Activated CD8-positive, alpha-beta memory T cell treated with anti-CD3 and anti-CD28 coated beads, Interleukin-2, amount 50 U/mL, for 24 hours (primary cell): ENCODE measurements at regions not wholly inside any gene's neighbourhood (a gene's known extent, or its start where the extent isn't known, plus 50 kb on each side); places are given as distances from the start of the nearest gene placed in this dataset.

Experiments used
- DNase-seq: peaks from one replicate; pipeline ENCODE4 v3.0.0-alpha.2; 2020; ENCODE audit errors: extremely low read depth

DNA sequence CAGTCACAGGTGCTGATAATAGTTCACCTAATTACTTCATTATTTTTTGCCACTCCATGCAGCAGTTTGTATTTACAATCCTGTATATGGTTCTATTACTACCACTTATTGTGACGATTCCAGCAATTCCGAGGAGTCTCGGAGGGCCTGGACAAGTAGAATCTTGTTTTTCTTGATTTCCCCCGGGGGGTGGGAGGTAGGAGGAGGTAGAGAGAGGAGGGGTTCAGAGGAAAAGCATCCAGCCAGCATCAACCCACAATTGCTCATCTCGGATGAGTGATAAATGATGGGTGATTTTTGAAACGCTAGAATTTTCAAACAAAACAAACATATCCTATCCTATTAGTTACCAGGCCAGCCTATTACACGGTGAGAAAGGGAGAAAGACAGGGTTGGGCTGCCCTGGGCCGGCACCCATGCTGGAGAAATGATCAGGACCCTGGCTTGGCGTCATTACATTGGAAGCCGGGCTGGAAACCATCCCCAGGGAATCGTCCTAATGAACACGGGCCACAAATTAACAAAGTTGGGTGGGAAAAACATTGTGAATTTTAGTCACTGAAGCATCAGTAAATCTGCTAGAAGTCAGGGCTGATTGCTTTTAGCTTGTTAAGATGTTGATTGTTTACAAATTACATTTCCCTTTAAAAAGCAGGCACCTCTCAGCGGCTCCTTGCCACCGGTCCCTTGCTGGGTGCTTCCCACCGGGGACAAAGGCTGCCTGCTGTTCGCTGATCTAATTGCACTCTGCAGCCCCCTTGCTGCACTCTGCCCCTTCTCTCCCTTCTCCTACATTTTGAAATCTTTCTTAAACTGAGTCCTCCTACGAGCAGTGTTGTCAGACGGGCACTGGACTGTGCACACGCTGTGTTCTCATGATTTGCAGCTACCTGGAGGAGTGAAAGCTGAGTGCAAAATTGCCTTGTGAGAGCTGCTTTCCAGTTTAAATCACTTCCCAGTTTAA lies 95.5 kb downstream of the FAM204A start:
- no peak for DNase-seq

DNA sequence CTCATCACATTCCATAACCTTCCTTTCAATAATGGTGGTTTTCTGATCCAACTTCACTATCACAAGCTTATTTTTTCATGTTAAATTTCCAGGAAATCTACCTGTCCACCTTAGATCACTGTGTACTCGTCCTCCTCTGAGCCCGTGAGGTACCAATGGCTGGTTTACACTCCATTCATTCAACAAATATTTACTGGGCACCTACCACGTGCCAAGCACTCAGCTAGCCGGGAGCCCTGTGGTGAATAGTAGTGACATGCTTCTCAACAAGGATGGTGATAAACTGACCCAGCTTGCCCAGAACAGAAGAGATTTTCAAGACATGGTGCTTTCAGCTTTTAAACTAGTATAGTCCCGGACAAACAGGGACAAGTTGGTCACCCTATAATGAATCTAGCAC lies 98.2 kb downstream of the FAM204A start:
- DNase-seq = no peak

DNA sequence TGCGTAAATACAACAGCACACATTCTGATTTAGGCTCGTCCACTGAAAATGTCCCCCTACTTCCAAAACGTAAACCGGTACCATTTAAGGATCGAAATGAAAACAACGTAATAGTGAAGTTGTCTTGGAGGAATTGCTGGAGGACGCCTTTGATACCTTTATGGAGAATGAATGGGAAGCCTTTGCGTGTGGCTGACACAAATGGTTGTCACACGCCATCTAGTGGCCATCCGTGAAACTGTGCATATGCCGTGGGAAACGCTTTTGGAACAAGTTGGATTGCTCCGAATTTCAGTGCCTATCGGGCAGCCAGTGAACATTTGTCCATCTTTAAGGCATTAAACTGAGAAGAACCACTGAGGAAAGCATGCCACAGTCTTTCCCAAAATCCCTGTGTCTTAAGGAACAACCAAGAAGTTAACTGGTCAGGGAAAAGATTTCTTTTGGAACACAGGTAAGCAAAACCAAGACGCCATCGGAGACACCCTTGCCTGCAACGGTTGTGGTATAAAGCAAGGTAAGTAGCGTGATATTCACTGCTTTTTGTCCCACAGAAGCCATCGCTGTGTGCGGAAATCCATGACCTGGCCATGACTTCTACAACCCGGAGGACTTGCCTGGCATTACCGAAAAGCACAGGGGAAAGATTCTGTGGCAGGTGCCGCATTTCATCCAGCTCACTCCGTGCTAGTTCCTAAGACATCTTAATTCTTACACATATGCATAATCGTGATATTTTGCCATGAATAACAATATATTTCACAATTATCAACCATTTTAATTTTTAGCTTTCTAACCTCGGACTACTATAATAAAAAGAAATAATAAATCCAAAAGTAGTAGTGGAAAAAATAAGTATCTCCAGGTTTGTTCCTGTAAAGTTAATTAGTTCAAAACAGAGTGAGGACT lies 100.6 kb downstream of the FAM204A start:
- peak; percentile 53 for DNase-seq

DNA sequence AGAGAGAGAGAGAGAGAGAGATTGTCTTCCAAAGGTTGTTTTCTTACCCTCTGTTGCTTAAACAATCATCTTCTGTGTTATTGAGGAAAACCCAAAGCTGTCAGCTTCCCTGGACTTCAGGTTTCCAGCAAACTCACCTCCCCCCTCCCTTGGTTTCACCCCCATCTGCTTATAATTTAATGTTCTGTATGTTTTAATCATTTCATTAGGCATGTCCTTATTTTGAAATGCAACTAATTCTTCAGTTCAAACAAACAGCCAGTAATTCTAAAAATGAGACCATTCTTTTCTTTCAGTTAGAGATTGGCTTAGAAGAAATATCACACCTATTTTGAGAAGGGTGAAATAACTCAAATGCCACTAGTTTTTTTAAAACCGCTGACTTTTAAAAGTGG lies 102.9 kb downstream of the FAM204A start:
- no peak for DNase-seq

DNA sequence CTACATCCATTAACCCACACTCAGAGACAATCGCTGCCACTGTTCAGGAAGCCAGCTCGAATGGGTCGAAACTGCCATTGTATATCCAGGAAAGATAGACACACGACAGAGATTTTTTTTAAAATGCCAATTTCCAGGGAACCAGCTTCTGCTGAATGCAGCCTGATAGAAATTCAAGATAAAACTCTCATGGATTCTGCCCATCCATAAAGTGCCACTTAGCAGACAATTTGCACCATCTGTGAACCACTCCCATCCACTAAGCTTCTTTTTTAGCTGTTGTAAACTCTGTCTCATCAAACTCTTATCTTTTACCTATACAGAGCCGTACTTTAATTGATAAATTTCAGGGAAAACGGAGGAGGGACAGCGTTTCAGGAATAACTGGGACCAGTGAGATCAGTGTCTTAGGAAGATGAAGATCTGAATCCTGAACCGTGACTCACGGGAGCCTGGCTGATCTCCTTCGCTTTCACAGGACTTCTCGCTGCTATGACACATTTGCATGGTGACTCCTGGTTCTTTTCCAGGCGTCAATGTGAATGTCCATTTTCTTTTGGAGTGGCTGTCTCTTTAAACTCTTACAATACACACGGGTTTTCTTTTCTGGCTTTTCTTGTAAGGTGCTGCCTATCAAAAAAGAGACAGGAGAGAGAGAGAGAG lies 103.4 kb downstream of the FAM204A start:
- no peak for DNase-seq

DNA sequence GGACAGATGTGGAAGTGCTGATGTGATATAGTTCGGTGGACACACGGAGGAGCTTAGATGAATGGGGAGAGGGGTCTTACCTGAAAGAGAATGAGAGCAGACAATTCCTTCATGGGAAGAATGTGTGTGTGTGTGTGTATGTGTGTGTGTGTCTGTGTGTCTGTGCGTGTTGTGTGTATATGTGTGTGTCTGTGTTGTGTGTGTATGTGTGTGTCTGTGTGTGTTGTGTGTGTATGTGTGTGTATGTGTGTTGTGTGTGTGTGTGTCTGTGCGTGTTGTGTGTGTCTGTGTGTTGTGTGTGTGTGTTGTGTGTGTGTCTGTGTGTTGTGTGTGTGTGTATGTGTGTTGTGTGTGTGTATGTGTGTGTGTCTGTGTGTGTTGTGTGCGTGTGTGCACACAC lies 104.2 kb downstream of the FAM204A start:
- DNase-seq = no peak

DNA sequence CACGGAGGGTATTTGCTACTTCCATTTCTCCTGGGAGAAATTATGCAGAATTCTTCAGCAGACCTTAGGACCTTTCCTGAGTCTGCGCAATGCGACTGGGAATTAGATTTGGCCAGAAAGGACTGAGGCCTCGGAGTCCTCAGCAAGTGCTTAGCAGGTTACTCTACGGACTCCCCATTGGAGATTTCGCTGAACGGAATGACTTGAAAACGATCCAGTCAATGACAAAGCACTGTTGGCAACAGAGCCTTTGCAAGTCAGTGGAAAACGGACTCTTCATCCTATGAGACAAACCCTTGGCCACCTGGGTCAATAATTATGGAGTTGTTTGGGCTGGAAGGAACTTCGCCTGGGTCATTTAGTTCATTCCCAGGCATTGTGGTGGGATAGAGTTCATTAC lies 107.4 kb downstream of the FAM204A start:
- DNase-seq = no peak

DNA sequence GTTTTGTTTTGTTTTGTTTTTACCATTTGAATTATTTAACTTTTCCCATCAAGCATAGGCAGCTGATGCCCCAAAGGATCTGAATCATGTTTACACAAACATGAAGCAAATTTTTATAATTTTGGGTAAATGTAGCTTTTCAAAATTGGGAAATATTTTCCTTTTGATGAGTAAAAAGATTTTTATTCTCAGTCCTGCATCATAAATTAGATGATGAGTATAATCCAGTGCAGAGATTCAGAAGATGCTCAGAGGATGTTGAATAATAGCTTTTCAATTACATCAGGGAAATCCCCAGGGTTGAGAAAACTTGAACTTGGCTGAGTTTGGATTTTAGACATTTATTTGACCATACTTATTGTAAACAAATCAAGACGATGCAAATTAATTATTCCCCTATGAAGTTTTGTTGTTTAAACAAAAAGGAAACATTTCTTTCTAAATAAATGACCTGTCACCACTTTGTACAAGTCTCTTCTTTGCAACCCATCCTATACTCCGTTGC lies 121.7 kb downstream of the FAM204A start:
- no peak for DNase-seq

DNA sequence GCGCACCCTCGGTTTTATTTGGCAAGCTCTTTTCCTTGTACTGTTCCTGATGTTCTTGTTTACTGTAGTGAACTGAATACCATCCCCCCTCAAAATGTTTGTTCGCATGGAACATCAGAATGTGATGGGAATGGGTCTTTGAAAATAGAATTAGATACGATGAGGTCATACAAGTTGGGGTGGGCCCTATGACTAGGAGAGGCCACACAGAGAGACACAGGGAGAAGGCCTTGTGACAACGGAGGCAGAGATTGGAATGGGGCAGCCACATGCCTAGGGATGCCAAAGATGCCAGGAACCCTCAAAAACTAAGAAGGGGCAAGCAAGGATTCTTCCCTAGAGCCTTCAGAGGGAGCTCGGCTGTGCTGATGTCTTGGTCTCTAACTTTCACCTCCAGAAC lies 123.6 kb downstream of the FAM204A start:
- DNase-seq = no peak

DNA sequence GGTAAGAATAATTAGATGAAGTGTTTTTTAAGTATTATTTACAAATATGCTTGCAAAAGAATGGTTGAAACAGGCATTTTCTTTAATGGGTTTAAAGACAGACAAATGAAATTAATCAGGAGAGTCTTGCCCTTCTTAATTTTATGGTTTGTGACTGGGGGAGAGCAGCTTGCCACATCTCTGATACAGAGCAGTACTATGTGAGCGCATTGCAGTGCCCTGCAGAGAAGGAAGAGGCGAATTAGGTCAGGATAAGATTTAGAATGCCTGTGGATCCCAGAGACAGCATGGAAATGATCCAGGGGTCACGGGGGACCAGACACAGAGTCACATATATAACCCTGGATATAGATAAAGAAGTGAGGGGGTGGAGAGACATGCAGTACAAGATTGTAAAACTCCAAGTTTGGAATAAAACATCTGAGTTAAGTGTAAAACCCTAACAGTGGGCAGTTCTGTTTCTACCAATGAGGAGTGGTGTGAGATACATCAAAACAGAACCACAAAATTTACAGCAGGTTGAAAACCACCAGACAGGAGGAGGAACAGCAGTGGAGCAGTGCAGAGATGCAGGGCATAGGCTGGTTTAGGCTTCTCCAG lies 125.5 kb downstream of the FAM204A start:
- no peak for DNase-seq

DNA sequence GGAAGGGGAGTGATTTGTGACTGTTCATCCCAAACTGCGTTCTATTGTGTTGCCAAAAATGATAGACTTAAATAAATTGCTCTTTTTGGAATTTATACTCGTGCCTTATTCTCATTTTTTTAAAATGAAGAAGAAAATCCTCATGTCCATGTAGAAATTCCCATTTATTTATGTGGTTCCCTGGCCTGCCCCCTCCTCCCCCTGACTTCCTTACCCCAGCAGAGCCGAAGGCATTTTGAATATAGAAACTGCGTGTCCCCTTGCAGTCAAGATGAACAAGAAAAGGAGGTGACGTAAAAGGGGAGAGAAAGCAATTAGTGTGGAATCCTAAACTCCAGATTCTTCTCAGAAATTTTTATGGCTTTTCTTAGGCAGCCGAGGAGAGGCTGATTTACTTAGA lies 126.1 kb downstream of the FAM204A start:
- DNase-seq = no peak

DNA sequence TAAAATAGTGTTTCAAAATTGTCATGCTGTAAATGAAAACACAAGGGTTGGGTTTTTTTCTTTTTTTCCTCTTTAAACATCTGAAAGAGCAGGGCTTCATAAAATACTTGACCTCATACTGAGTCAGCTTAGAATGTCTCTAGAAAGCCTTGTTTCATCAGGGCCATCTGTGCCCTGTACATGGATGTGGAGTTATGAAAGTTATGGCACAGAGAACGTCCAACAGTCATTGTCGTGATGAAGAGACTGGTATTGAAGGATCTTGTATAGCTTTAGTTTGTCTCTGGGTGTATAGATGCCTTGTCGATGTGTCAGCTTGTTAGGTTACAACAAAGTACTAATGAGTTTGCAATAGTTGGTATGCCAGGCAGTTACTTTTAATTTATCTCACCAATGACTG lies 127.3 kb downstream of the FAM204A start:
- DNase-seq = no peak

DNA sequence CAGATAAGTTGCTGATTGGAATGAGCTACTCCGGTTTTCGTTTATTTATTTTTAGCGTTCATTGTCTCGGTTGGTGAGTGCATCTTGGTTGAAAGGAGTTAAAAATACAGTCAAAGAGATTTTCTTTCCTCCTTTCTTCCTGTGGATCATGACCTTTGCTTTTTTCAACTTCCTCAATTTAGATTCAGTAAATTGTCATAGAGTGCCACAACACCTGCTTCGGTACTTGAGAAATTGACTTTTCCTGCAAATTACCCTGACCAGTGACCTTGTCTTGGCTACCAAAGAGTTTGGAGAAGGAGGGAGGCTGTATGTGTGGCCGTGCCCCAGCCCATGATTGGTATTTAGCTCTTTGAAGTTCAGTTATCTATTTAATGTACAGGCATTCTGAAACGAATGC lies 128.7 kb downstream of the FAM204A start:
- no peak for DNase-seq

DNA sequence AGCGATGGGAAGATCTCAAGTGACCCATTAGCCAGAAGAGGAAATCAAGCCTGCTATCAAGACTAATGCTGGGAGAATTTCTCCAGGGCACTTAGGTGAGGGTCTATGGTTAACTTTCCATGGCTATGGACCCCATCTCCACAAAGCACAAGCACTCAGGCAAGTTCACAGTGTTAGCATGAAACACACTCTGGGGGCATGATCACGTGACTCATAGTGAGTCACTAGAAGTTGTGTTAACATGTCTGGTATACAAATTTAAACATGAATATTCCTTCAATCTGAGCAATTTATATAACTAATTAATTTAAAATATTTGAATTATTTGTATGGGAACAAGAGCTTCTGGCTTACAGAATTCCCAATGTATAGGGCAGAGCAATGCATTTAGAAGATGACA lies 131.8 kb downstream of the FAM204A start:
- DNase-seq = no peak

DNA sequence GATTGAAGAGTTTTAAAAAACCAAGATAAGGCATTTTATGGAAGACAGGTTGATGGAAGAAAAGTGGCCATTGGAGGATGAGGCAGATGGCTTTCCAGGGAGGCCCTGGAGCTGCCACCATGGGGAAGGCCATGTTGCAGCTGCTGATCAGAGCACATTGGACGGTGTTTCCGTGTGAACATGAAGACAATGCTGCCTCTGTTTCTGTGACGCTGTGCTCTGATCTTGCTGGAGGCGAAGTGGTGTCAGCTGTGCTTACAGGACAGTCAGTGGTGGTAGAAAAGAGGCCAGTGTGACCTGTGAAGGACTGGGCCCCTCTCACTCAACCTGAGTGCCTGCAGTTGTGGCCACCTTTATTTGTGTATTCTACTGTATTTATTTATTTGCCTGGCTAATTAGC lies 132.9 kb downstream of the FAM204A start:
- no peak for DNase-seq

DNA sequence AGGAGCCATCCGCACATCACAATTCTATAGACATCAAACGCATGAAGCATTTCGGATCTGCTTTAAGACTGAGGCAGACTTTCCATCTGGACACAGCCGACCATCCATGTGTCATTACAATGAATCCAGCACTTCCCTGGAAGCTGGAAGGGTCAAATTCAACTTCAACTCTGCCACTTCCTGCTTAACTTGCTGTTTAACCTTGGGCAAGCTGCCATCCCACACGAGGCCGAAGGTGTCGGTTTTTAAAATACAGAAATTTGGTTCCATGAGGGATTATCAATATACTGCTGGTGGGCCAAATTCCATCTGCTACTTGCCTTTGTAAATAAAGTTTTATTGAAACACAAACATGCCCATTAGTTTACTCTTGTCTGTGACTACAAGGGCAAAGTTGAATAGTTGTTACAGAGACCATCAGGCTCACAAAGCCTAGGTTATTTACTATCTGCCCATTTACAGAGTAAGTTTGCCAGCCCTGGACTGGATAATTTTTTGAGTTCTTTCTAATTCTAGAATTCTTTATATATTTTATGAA lies 134.6 kb downstream of the FAM204A start:
- DNase-seq = no peak

DNA sequence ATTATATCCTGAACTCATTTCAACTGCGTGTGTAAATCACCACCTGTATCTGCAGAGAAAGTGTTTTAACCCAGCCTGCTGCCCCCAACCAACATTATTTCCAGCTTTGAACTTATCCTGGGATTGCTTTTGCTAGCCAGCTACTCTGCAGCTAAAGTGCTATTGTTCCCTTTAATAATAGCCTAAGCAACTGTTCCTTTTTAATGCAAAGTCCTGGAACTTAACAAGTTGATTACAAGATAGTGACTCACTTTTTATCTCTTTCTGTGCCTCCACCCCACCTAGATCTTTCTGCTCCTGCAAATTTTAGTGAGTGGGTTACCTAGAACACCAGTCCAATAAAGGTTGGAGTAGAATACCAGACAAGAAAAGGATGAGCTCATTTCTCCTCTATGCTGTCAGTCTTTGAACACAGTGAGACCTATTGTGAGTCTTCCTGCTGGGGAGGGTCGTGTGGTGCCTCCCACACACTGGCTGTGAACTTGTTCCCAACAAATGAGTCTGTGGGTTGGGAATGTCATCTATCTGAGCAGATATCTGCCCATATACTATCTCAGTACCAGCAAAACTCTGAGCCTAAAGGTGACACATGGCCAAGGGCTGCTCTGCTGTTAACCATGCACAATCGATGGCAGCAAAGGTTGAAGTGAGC lies 137.7 kb downstream of the FAM204A start:
- DNase-seq = no peak

DNA sequence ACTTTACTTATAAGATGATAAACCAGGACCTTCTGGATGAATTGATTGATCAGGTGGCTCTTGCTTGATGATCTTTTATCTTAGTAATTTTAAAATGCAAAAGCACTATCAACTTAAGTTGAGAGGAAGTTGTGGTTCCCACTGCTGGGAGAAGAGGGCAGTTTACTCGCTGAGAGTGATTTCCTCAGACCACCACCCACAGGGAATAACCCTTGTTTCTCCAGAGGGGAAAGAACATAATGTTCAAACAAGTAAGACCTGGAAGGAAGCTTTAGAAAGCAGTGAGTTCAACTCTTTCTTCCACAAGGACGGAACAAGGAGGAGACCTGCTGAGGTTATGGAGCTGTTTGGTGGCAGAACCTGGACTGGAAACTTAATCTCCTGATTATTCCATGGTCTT lies 138.7 kb downstream of the FAM204A start:
- DNase-seq = no peak

DNA sequence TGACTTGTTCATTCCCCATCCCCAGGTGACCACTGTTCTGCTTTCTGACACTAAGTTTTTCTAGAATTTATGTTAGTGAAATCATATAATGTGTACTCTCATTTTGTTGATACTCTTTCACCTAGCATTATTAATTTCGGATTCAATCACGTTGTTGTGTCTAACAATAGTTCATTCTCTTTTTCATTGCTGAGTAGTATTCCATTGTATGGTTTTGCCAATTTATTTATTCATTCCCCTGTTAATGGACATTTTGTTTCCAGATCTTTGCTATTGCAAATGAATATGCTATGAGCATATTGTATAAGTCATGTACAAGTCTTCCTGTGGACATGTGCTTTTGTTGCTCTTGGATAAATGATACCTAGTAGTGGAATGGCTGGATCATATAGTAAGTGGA lies 146.4 kb downstream of the FAM204A start:
- no peak for DNase-seq

DNA sequence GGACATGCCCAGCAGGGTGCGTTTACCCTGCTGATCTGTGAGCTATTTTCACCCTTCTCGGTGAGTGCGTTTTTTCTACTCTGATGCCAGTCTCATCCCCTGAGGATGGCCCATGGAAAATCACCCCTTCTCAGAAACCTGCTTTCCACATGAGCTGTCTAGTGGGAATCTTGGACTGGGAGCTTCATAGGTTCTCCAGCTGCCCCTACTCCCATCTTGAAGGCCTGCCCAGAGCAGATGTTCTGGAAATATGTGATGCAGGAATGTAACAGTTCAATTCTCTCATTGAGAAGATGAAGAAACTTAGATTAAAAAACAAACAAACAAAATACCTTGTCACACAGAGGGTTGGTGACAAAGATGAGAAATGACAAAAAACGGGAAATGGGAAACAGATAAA lies 146.9 kb upstream of the RAB11FIP2 start:
- DNase-seq = no peak

DNA sequence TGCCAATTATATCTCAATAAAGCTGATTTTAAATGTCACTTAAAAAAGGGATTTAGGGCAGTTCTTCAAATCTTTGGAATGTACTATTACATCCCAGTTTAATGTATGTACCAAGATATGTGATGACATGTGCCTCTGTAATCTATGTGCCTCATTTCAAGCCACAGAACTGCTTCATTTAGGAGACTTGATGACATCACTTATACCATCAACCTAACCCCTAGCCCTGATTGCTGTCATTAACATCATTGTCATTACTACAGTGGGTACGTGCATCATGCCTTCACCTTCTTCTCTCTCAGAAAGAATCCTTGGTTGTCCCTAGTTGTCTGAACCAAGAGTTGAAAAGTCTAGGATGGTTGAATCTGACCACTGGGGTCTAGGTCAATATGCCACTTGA lies 134.3 kb upstream of the RAB11FIP2 start:
- no peak for DNase-seq
